Gastroesophageal sphincter (tissue), 3 donors: ENCODE measurements at regions not wholly inside any gene's neighbourhood (a gene's known extent, or its start where the extent isn't known, plus 50 kb on each side); places are given as distances from the start of the nearest gene placed in this dataset.

Experiments
- CTCF ChIP-seq, 4 experiments: fragments of 200-600 bp in 2 of 4; fragments of 450-650 bp in 2 of 4; sonication (generic) in 1 of 4; IDR thresholded peaks; one replicate each; pipeline ENCODE4 v1.5.1; 2017 to 2019; ENCODE audit warnings: antibody characterized with exemption in 4 of 4, mild to moderate bottlenecking in 2 of 4, moderate library complexity in 2 of 4
- EP300 ChIP-seq: sonication (generic); formaldehyde crosslinking; IDR thresholded peaks from one replicate; pipeline ENCODE4 v1.6.1; 2017; ENCODE audit warnings: antibody characterized with exemption, mild to moderate bottlenecking
- POLR2A ChIP-seq, 2 donors: fragments of 450-650 bp; IDR thresholded peaks; one replicate each; pipeline ENCODE4 v1.6.1; 2017; ENCODE audit warnings: antibody characterized with exemption in 2 of 2, mild to moderate bottlenecking in 2 of 2, moderate library complexity in 1 of 2
- POLR2AphosphoS5 ChIP-seq: sonication (generic); formaldehyde crosslinking; IDR thresholded peaks from one replicate; pipeline ENCODE4 v1.6.1; 2017; ENCODE audit warnings: antibody characterized with exemption

GRCh38 chr6:126607289-126607688 is 267.4 kb downstream of the CENPW start:
- TF ChIP-seq POLR2A (IDR thresholded peaks at IDR 0.05) (no peak), POLR2AphosphoS5 (no peak), CTCF (IDR thresholded peaks at IDR 0.05) (no peak), EP300 (no peak)
